ENCODE measurements at regions not wholly inside any gene's neighbourhood (a gene's known extent, or its start where the extent isn't known, plus 50 kb on each side); places are given as distances from the start of the nearest gene placed in this dataset.

- TF ChIP-seq, protein P1, sequence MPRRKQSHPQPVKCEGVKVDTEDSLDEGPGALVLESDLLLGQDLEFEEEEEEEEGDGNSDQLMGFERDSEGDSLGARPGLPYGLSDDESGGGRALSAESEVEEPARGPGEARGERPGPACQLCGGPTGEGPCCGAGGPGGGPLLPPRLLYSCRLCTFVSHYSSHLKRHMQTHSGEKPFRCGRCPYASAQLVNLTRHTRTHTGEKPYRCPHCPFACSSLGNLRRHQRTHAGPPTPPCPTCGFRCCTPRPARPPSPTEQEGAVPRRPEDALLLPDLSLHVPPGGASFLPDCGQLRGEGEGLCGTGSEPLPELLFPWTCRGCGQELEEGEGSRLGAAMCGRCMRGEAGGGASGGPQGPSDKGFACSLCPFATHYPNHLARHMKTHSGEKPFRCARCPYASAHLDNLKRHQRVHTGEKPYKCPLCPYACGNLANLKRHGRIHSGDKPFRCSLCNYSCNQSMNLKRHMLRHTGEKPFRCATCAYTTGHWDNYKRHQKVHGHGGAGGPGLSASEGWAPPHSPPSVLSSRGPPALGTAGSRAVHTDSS (tag by site-specific recombination; IDR thresholded peaks at IDR 0.05) = no peak
- TF ChIP-seq KLF10 (tag by site-specific recombination; IDR thresholded peaks at IDR 0.05) = no peak
- TF ChIP-seq ZNF843 (tag by site-specific recombination; IDR thresholded peaks at IDR 0.05) = no peak
- TF ChIP-seq ZNF324 (tag by site-specific recombination; IDR thresholded peaks at IDR 0.05) = no peak
Measured at GRCh38 chr12:110998165-110998564, 77.8 kb upstream of the MYL2 start (continued).

- Histone ChIP-seq H3K4me3 (ENCODE audit: low read depth, low read length) (no peak overlapping the region), H3K27ac (ENCODE audit: extremely low read depth, low read depth, low read length) (no peak overlapping the region), H3K36me3 (ENCODE audit: control insufficient read depth in 2 of 2, insufficient read depth in 1 of 2, low read length in 2 of 2) (no peaks in the 10 kb centered on the region), H3K9me3 (ENCODE audit: control insufficient read depth, insufficient read depth, low read depth, low read length) (no peaks in the 10 kb centered on the region; the same call in 1 of the 2 replicates), H3K4me1 (ENCODE audit: control insufficient read depth, insufficient read depth, low read length) (no peaks in the 10 kb centered on the region)
- POLR2A ChIA-PET = no interaction called here
- CTCF ChIA-PET = no interaction called here
- TF ChIP-seq ZNF221 (tag by site-specific recombination; IDR thresholded peaks at IDR 0.05; ENCODE audit: borderline replicate concordance) (no peak), ZBTB8A (tag by site-specific recombination; IDR thresholded peaks at IDR 0.05) (no peak), ZNF398 (tag by site-specific recombination; IDR thresholded peaks at IDR 0.05) (no peak), ZNF366 (tag by site-specific recombination; conservative IDR thresholded peaks at IDR 0.05) (no peak), EGR2 (tag by site-specific recombination; IDR thresholded peaks at IDR 0.05; ENCODE audit: low read depth) (no peak), REST (tag by site-specific recombination; IDR thresholded peaks at IDR 0.05) (no peak), ZNF785 (tag by site-specific recombination; IDR thresholded peaks at IDR 0.05) (no peak), ZNF664 (tag by site-specific recombination; IDR thresholded peaks at IDR 0.05) (no peak), ZNF423 (tag by site-specific recombination; IDR thresholded peaks at IDR 0.05) (no peak), ZNF518A (tag by site-specific recombination; conservative IDR thresholded peaks at IDR 0.05; ENCODE audit: low read depth) (no peak), ZNF776 (tag by site-specific recombination; IDR thresholded peaks at IDR 0.05; ENCODE audit: borderline replicate concordance) (no peak), KLF7 (tag by site-specific recombination; IDR thresholded peaks at IDR 0.05; ENCODE audit: borderline replicate concordance) (no peak), ZFP3 (tag by site-specific recombination; IDR thresholded peaks at IDR 0.05; ENCODE audit: low read depth) (no peak)
- TF ChIP-seq, protein P2, sequence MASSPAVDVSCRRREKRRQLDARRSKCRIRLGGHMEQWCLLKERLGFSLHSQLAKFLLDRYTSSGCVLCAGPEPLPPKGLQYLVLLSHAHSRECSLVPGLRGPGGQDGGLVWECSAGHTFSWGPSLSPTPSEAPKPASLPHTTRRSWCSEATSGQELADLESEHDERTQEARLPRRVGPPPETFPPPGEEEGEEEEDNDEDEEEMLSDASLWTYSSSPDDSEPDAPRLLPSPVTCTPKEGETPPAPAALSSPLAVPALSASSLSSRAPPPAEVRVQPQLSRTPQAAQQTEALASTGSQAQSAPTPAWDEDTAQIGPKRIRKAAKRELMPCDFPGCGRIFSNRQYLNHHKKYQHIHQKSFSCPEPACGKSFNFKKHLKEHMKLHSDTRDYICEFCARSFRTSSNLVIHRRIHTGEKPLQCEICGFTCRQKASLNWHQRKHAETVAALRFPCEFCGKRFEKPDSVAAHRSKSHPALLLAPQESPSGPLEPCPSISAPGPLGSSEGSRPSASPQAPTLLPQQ (tag by site-specific recombination; IDR thresholded peaks at IDR 0.05) = no peak
- TF ChIP-seq, protein P3, sequence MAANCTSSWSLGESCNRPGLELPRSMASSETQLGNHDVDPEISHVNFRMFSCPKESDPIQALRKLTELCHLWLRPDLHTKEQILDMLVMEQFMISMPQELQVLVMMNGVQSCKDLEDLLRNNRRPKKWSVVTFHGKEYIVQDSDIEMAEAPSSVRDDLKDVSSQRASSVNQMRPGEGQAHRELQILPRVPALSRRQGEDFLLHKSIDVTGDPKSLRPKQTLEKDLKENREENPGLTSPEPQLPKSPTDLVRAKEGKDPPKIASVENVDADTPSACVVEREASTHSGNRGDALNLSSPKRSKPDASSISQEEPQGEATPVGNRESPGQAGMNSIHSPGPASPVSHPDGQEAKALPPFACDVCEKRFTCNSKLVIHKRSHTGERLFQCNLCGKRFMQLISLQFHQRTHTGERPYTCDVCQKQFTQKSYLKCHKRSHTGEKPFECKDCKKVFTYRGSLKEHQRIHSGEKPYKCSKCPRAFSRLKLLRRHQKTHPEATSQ (tag by site-specific recombination; IDR thresholded peaks at IDR 0.05) = no peak
Measured at GRCh38 chr12:110996415-110996814, 76.0 kb upstream of the MYL2 start.

Data from HEK293 (cell line).